ENCODE measurements at regions not wholly inside any gene's neighbourhood (a gene's known extent, or its start where the extent isn't known, plus 50 kb on each side); places are given as distances from the start of the nearest gene placed in this dataset.

- no peak overlapping the region for H2AFZ ChIP-seq (ENCODE audit: low read length)
- H4K20me1 ChIP-seq (ENCODE audit: insufficient read depth, low read depth, low read length) = no peaks in the 10 kb centered on the region
- DNase-seq = no peak
- H3K36me3 ChIP-seq (ENCODE audit: insufficient read depth, low read length) = no peaks in the 10 kb centered on the region
- H3K4me1 ChIP-seq (ENCODE audit: low read length) = no peaks in the 10 kb centered on the region
- H3K9ac ChIP-seq (ENCODE audit: low read length) = no peak overlapping the region
- H3K9me3 ChIP-seq (ENCODE audit: low read length) = no peaks in the 10 kb centered on the region
- H3K79me2 ChIP-seq (ENCODE audit: low read length) = no peaks in the 10 kb centered on the region
- no peaks in the 10 kb centered on the region for H3K9me2 ChIP-seq (replicated peaks; ENCODE audit: insufficient read depth, low read length)
- no peak overlapping the region for H3K4me2 ChIP-seq (ENCODE audit: low read depth, low read length, poor library complexity, severe bottlenecking)
- H3K4me3 ChIP-seq (ENCODE audit: low read length) = no peak overlapping the region
- no peaks in the 10 kb centered on the region for H3K27me3 ChIP-seq (ENCODE audit: low read length)
- no peak overlapping the region for H3K27ac ChIP-seq (ENCODE audit: low read length)
Measured at GRCh38 chr9:90274725-90275124, 367.9 kb downstream of the DIRAS2 start.

- H4K20me1 ChIP-seq (ENCODE audit: insufficient read depth, low read depth, low read length) = no peaks in the 10 kb centered on the region
- no peak for DNase-seq
- H3K9me2 ChIP-seq (replicated peaks; ENCODE audit: insufficient read depth, low read length) = no peaks in the 10 kb centered on the region
- no peaks in the 10 kb centered on the region for H3K9me3 ChIP-seq (ENCODE audit: low read length)
- no peaks in the 10 kb centered on the region for H3K79me2 ChIP-seq (ENCODE audit: low read length)
- H3K27me3 ChIP-seq (ENCODE audit: low read length) = no peaks in the 10 kb centered on the region
- no peak overlapping the region for H3K4me2 ChIP-seq (ENCODE audit: low read depth, low read length, poor library complexity, severe bottlenecking)
- no peak overlapping the region for H3K4me3 ChIP-seq (ENCODE audit: low read length)
- no peak overlapping the region for H3K9ac ChIP-seq (ENCODE audit: low read length)
- H3K36me3 ChIP-seq (ENCODE audit: insufficient read depth, low read length) = no peaks in the 10 kb centered on the region
- H3K27ac ChIP-seq (ENCODE audit: low read length) = no peak overlapping the region
- no peaks in the 10 kb centered on the region for H3K4me1 ChIP-seq (ENCODE audit: low read length)
- H2AFZ ChIP-seq (ENCODE audit: low read length) = no peak overlapping the region
Measured at GRCh38 chr9:90285946-90286345, 356.7 kb downstream of the DIRAS2 start.

DNA sequence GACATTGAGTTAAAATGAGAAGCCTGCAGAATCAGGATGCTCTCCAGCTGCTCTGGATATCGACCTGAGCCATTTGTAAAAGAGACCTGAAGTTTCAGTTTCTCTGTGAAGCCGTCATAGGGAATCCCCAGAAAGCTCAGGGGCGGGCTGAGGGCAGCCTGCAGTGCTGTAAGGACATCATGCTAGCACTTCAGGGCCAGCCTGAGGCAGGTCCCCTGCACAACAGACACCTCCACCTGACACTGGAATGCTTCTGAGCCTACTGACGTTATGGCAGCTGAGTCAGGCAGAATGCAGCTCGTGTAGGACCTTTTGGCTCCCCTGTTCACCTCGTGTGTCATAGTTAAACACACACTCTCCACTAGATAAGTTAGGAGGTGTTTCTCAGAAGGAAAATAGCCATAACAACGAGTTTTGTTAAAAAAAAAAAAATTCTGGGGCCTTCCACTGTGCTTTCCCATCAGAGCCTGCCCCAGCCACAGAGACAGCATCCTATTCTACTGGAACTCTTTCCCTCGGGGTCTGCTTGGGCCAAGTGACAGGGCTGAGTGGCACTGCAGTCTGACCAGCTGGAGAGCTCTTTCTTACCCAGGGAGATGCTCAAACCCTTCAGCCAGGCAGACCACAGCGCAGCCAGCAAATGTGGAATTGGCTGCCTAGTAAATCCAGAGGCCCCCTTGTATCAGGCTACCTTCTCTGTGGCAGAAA, 354.9 kb downstream of the DIRAS2 start:
- H3K79me2 ChIP-seq (ENCODE audit: low read length) = no peaks in the 10 kb centered on the region
- H3K4me3 ChIP-seq (ENCODE audit: low read length) = no peak overlapping the region
- H3K4me2 ChIP-seq (ENCODE audit: low read depth, low read length, poor library complexity, severe bottlenecking) = no peak overlapping the region
- no peaks in the 10 kb centered on the region for H3K27me3 ChIP-seq (ENCODE audit: low read length)
- no peak overlapping the region for H3K27ac ChIP-seq (ENCODE audit: low read length)
- no peak overlapping the region for H3K9ac ChIP-seq (ENCODE audit: low read length)
- no peaks in the 10 kb centered on the region for H3K9me3 ChIP-seq (ENCODE audit: low read length)
- peaks cover 4% of the 10 kb centered on the region; the same call in 1 of the 2 replicates for H3K4me1 ChIP-seq (ENCODE audit: low read length)
- no peaks in the 10 kb centered on the region for H4K20me1 ChIP-seq (ENCODE audit: insufficient read depth, low read depth, low read length)
- no peak overlapping the region for H2AFZ ChIP-seq (ENCODE audit: low read length)
- DNase-seq = no peak
- no peaks in the 10 kb centered on the region for H3K36me3 ChIP-seq (ENCODE audit: insufficient read depth, low read length)
- no peaks in the 10 kb centered on the region for H3K9me2 ChIP-seq (replicated peaks; ENCODE audit: insufficient read depth, low read length)

GRCh38 chr9:90288275-90288639, 354.4 kb downstream of the DIRAS2 start:
- no peak overlapping the region for H3K4me3 ChIP-seq (ENCODE audit: low read length)
- no peak overlapping the region for H2AFZ ChIP-seq (ENCODE audit: low read length)
- no peaks in the 10 kb centered on the region for H3K27me3 ChIP-seq (ENCODE audit: low read length)
- H3K4me1 ChIP-seq (ENCODE audit: low read length) = peaks cover 4% of the 10 kb centered on the region; the same call in 1 of the 2 replicates
- no peak for DNase-seq
- no peaks in the 10 kb centered on the region for H3K9me2 ChIP-seq (replicated peaks; ENCODE audit: insufficient read depth, low read length)
- no peaks in the 10 kb centered on the region for H4K20me1 ChIP-seq (ENCODE audit: insufficient read depth, low read depth, low read length)
- no peak overlapping the region for H3K9ac ChIP-seq (ENCODE audit: low read length)
- H3K27ac ChIP-seq (ENCODE audit: low read length) = no peak overlapping the region
- H3K4me2 ChIP-seq (ENCODE audit: low read depth, low read length, poor library complexity, severe bottlenecking) = no peak overlapping the region
- no peaks in the 10 kb centered on the region for H3K79me2 ChIP-seq (ENCODE audit: low read length)
- no peaks in the 10 kb centered on the region for H3K9me3 ChIP-seq (ENCODE audit: low read length)
- no peaks in the 10 kb centered on the region for H3K36me3 ChIP-seq (ENCODE audit: insufficient read depth, low read length)

GRCh38 chr9:90290716-90291485, 351.7 kb downstream of the DIRAS2 start:
- no peaks in the 10 kb centered on the region for H3K9me2 ChIP-seq (replicated peaks; ENCODE audit: insufficient read depth, low read length)
- no peaks in the 10 kb centered on the region for H4K20me1 ChIP-seq (ENCODE audit: insufficient read depth, low read depth, low read length)
- H3K36me3 ChIP-seq (ENCODE audit: insufficient read depth, low read length) = no peaks in the 10 kb centered on the region
- no peak overlapping the region for H2AFZ ChIP-seq (ENCODE audit: low read length)
- no peaks in the 10 kb centered on the region for H3K9me3 ChIP-seq (ENCODE audit: low read length)
- H3K79me2 ChIP-seq (ENCODE audit: low read length) = no peaks in the 10 kb centered on the region
- H3K27ac ChIP-seq (ENCODE audit: low read length) = no peak overlapping the region
- H3K27me3 ChIP-seq (ENCODE audit: low read length) = no peaks in the 10 kb centered on the region
- peaks cover 4% of the 10 kb centered on the region; the same call in 1 of the 2 replicates for H3K4me1 ChIP-seq (ENCODE audit: low read length)
- no peak for DNase-seq
- H3K4me2 ChIP-seq (ENCODE audit: low read depth, low read length, poor library complexity, severe bottlenecking) = no peak overlapping the region
- no peak overlapping the region for H3K4me3 ChIP-seq (ENCODE audit: low read length)
- no peak overlapping the region for H3K9ac ChIP-seq (ENCODE audit: low read length)

DNA sequence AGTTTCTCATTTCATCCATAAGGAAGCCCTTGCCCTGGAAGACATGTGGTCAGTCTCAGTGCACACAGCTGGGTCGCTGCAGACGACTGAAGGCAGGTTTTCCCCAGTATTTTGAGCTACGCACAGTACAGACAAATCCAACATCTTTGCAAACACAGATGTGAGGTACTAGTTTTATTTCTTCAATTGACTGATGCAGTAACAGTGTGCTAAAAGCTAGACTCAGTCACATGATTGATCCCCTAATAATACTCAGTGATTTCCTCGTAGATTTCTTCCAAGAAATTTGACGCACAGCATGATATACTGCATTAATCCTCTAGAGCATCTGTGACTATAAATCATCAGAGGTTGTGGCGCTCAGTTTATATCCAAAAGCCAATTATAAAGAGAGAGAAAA, 346.1 kb downstream of the DIRAS2 start:
- H3K4me2 ChIP-seq (ENCODE audit: low read depth, low read length, poor library complexity, severe bottlenecking) = no peak overlapping the region
- no peaks in the 10 kb centered on the region for H3K4me1 ChIP-seq (ENCODE audit: low read length)
- DNase-seq = no peak
- no peaks in the 10 kb centered on the region for H3K79me2 ChIP-seq (ENCODE audit: low read length)
- no peaks in the 10 kb centered on the region for H4K20me1 ChIP-seq (ENCODE audit: insufficient read depth, low read depth, low read length)
- H3K9me2 ChIP-seq (replicated peaks; ENCODE audit: insufficient read depth, low read length) = no peaks in the 10 kb centered on the region
- no peaks in the 10 kb centered on the region for H3K36me3 ChIP-seq (ENCODE audit: insufficient read depth, low read length)
- no peak overlapping the region for H3K9ac ChIP-seq (ENCODE audit: low read length)
- H3K27me3 ChIP-seq (ENCODE audit: low read length) = no peaks in the 10 kb centered on the region
- no peak overlapping the region for H3K4me3 ChIP-seq (ENCODE audit: low read length)
- no peak overlapping the region for H2AFZ ChIP-seq (ENCODE audit: low read length)
- H3K27ac ChIP-seq (ENCODE audit: low read length) = no peak overlapping the region
- H3K9me3 ChIP-seq (ENCODE audit: low read length) = no peaks in the 10 kb centered on the region

DNA sequence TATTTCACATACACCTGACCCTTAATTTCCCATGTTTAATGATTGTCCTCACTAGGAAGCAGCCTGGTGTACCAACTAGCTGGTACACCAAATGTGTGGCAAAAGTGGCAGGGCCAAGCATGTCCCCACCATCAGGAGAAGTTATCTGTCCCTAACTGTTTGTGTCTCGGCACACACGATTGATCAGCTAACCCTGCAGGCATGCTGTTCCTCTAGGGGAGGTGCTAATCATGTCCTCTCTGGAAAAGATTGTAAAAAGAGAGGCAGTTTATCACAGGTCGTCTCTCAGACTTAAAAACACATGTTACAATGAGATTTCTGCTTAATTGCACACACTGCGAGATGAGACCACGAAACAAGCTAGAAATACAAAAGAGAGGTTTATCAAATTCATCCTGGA, 342.7 kb downstream of the DIRAS2 start:
- Histone ChIP-seq H3K36me3 (ENCODE audit: insufficient read depth, low read length) (no peaks in the 10 kb centered on the region), H3K79me2 (ENCODE audit: low read length) (no peaks in the 10 kb centered on the region), H3K9ac (ENCODE audit: low read length) (no peak overlapping the region), H3K9me2 (replicated peaks; ENCODE audit: insufficient read depth, low read length) (no peaks in the 10 kb centered on the region), H3K4me2 (ENCODE audit: low read depth, low read length, poor library complexity, severe bottlenecking) (no peak overlapping the region), H3K4me3 (ENCODE audit: low read length) (no peak overlapping the region), H2AFZ (ENCODE audit: low read length) (no peak overlapping the region), H3K4me1 (ENCODE audit: low read length) (no peaks in the 10 kb centered on the region), H3K27me3 (ENCODE audit: low read length) (no peaks in the 10 kb centered on the region), H4K20me1 (ENCODE audit: insufficient read depth, low read depth, low read length) (no peaks in the 10 kb centered on the region), H3K9me3 (ENCODE audit: low read length) (no peaks in the 10 kb centered on the region), H3K27ac (ENCODE audit: low read length) (no peak overlapping the region)
- DNase-seq = no peak

DNA sequence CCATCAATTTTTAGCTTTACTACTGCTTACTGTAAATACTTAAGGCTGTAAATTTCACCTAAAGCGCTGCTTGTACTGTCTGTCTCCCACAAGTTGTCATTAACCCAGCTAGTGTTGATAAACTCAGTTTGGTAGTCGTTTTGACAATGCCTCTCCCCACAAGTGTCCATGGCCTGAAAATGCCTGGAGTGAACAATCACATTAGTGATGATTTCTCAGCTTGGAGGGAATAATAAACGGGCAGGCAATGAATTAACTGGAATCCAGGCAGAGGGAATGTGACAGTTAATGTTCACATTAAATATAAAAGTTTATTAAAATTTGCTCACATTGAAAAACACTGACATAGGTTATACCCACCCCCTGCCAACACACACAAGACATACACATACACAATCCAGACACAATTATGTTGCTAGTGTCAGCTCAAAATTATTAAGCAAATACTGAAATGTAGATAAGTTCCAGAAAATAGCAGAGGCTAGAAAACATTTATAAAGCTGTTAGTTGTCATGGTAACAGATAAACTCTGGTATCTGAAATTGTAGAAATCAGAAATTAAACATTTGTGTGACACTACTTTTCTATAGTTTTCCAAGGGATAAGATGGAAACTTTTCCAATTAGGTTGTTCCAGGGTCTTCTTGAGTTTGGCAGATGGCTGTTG, 341.9 kb downstream of the DIRAS2 start:
- Histone ChIP-seq H3K9me3 (ENCODE audit: low read length) (no peaks in the 10 kb centered on the region), H3K9me2 (replicated peaks; ENCODE audit: insufficient read depth, low read length) (no peaks in the 10 kb centered on the region), H3K27ac (ENCODE audit: low read length) (no peak overlapping the region), H3K36me3 (ENCODE audit: insufficient read depth, low read length) (no peaks in the 10 kb centered on the region), H2AFZ (ENCODE audit: low read length) (no peak overlapping the region), H3K79me2 (ENCODE audit: low read length) (no peaks in the 10 kb centered on the region), H3K27me3 (ENCODE audit: low read length) (no peaks in the 10 kb centered on the region), H3K4me2 (ENCODE audit: low read depth, low read length, poor library complexity, severe bottlenecking) (no peak overlapping the region), H3K4me1 (ENCODE audit: low read length) (no peaks in the 10 kb centered on the region), H4K20me1 (ENCODE audit: insufficient read depth, low read depth, low read length) (no peaks in the 10 kb centered on the region), H3K4me3 (ENCODE audit: low read length) (no peak overlapping the region), H3K9ac (ENCODE audit: low read length) (no peak overlapping the region)
- no peak for DNase-seq

Data from Karpas-422 (cell line).